ENCODE measurements at regions not wholly inside any gene's neighbourhood (a gene's known extent, or its start where the extent isn't known, plus 50 kb on each side); places are given as distances from the start of the nearest gene placed in this dataset.

DNA sequence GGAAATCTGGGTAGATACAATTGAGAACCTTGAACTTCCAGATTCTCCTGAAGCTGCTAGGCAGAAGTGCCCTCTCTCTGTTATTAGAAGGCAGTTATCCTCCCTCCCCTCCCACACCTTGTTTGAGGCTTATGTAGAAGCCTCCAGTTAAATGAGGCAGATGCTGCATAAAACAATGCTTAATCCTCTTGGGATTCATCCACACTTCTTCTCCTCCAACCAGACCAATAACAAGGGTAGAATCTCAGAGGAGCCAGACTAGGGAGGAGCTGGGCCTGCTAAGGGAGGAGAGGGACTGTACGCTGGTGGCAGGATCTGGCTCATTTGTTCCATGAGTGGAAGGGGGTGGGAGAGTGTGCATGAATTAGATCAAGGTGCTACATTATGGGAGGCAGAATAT, 88.3 kb upstream of the PRR23C start:
- Histone ChIP-seq H3K27me3 (no peaks in the 10 kb centered on the region), H3K36me3 (no peaks in the 10 kb centered on the region), H3K9me3 (no peaks in the 10 kb centered on the region), H3K4me1 (no peaks in the 10 kb centered on the region), H3K4me3 (no peak overlapping the region), H3K27ac (no peak overlapping the region)
- in situ Hi-C loops (cut with MboI; ENCODE audit: low pct_ligation_motif_present in 1 of 4, low pct_unique_long_range_greater_than_20kb in 1 of 4, low sequenced_read_pairs in 3 of 4) (no loop called here), intact Hi-C loops (cut with DNase I; ENCODE audit: low total_unique reads) (no loop called here)
- no peak for DNase-seq
- TF ChIP-seq, protein P1, sequence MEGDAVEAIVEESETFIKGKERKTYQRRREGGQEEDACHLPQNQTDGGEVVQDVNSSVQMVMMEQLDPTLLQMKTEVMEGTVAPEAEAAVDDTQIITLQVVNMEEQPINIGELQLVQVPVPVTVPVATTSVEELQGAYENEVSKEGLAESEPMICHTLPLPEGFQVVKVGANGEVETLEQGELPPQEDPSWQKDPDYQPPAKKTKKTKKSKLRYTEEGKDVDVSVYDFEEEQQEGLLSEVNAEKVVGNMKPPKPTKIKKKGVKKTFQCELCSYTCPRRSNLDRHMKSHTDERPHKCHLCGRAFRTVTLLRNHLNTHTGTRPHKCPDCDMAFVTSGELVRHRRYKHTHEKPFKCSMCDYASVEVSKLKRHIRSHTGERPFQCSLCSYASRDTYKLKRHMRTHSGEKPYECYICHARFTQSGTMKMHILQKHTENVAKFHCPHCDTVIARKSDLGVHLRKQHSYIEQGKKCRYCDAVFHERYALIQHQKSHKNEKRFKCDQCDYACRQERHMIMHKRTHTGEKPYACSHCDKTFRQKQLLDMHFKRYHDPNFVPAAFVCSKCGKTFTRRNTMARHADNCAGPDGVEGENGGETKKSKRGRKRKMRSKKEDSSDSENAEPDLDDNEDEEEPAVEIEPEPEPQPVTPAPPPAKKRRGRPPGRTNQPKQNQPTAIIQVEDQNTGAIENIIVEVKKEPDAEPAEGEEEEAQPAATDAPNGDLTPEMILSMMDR (IDR thresholded peaks at IDR 0.05), result no peak
- WGBS, 2 donors (ENCODE audit: low coverage in 1 of 2), result 79% methylated on average over 1 of the region's 1 CpG; no CpG with 5 or more reads in 1 of the 2 donors

DNA sequence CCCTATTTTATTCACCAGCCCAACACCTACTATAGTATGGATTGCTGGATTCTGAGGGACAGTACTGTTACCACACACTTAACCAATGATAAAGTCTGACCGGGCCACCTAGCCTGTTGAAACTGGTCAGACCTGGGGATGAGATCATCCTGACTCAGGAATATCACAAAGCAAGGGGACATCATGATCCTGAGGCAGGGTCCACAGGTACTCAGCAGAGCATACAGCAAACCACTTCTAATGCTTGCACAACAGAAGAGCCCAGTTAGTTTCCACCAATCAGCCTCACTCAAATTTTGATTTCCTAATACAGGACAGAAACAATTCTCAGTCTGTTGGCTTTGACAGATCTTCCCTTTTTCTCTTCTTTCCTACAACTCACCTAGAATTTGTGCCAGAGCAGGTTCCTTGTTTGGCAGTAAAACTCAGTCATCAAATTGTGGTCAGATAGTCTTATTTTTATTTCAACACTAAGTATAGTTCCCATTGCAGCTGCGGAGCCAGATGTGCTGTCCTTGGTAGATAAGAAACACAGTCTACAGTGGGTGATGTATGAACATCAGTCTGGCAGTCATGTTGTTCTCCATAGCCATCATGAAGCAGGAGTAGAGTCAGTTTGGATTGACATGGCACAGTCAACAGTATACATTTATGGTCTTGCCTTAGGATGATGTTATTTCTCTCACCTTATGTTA, 90.1 kb upstream of the PRR23C start:
- Histone ChIP-seq H3K9me3 (no peaks in the 10 kb centered on the region), H3K36me3 (no peaks in the 10 kb centered on the region), H3K4me3 (no peak overlapping the region), H3K27me3 (no peaks in the 10 kb centered on the region), H3K4me1 (no peaks in the 10 kb centered on the region), H3K27ac (no peak overlapping the region)
- DNase-seq, result no peak
- intact Hi-C loops (cut with DNase I; ENCODE audit: low total_unique reads) (no loop called here), in situ Hi-C loops (cut with MboI; ENCODE audit: low pct_ligation_motif_present in 1 of 4, low pct_unique_long_range_greater_than_20kb in 1 of 4, low sequenced_read_pairs in 3 of 4) (no loop called here)
- WGBS, 2 donors (ENCODE audit: low coverage in 1 of 2), result 75 to 85% methylated on average over 1 to 2 of the region's 2 CpGs
- TF ChIP-seq POLR2AphosphoS5 (IDR thresholded peaks at IDR 0.05), result no peak
- TF ChIP-seq POLR2A (IDR thresholded peaks at IDR 0.05), result no peak
- TF ChIP-seq EP300 (IDR thresholded peaks at IDR 0.05; ENCODE audit: low read depth), result no peak
- TF ChIP-seq, protein P1 (IDR thresholded peaks at IDR 0.05), result no peak

DNA sequence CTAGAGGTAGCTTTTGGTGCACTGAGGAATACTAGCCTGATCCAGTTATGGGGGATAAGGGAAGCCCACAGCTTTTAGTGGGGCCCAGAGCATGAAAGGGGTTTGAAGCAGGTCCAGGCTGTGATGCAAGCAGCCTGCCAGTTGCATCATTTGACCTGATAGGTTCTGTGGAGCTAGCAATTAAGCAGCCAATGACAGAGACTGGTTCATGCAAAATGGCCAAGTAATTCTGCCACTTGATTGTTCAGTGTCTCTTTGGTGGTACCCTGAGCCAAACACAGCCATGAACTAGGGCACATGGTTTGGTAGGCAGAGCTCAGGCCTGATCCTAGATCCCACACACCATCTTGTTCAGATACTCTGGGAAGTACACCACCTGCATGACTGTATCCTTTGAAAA, 91.0 kb upstream of the PRR23C start:
- H3K27me3 ChIP-seq, result no peaks in the 10 kb centered on the region
- in situ Hi-C loops (cut with MboI; ENCODE audit: low pct_ligation_motif_present in 1 of 4, low pct_unique_long_range_greater_than_20kb in 1 of 4, low sequenced_read_pairs in 3 of 4) (no loop called here), intact Hi-C loops (cut with DNase I; ENCODE audit: low total_unique reads) (no loop called here)
- H3K9me3 ChIP-seq, result no peaks in the 10 kb centered on the region
- no peak overlapping the region for H3K4me3 ChIP-seq
- H3K4me1 ChIP-seq, result no peaks in the 10 kb centered on the region
- H3K27ac ChIP-seq, result no peak overlapping the region
- TF ChIP-seq, protein P1 (IDR thresholded peaks at IDR 0.05), result no peak
- no peak for TF ChIP-seq POLR2A (IDR thresholded peaks at IDR 0.05)
- TF ChIP-seq POLR2AphosphoS5 (IDR thresholded peaks at IDR 0.05), result no peak
- no peak for TF ChIP-seq EP300 (IDR thresholded peaks at IDR 0.05; ENCODE audit: low read depth)
- H3K36me3 ChIP-seq, result no peaks in the 10 kb centered on the region
- DNase-seq, result no peak

DNA sequence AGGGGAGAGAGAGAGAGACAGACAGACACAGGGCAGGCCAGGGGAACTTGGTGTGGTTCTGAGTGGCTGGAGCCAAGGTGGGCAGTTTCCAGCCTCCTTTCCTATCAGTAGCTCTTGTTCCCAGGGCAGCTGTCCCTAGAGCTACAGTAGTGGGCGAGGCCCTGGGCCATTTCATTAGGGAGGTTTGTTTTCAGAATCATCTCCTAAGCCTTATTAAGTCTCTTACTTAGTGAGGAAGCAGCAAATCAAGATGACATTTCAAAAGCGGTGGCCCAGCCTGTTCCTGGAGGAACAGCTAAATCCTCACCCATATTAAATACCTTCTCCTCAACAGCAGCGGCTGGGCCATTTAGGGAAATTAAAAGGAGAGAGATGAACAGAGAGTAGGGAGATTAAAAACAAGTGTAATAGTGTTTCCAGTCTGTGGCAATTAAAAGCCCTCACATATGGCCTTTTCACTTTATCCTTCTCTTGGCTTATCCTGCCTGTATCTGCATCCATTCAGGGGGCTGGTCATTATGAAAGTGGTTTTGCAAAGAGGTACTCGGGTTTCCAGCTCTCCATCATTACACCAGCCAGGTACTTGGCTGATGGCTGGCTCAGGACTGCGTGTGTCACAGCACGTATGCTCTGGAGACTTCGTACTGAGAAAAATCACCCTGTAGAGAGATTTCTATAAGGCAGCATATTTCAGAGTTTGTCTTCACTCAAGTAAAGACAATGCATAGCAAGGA, 91.9 kb upstream of the PRR23C start:
- Histone ChIP-seq H3K4me1 (no peaks in the 10 kb centered on the region), H3K27ac (no peak overlapping the region), H3K4me3 (no peak overlapping the region), H3K9me3 (no peaks in the 10 kb centered on the region), H3K27me3 (no peaks in the 10 kb centered on the region), H3K36me3 (no peaks in the 10 kb centered on the region)
- in situ Hi-C loops (cut with MboI; ENCODE audit: low pct_ligation_motif_present in 1 of 4, low pct_unique_long_range_greater_than_20kb in 1 of 4, low sequenced_read_pairs in 3 of 4), result no loop called here
- intact Hi-C loops (cut with DNase I; ENCODE audit: low total_unique reads), result no loop called here
- no peak for DNase-seq
- TF ChIP-seq, protein P1 (IDR thresholded peaks at IDR 0.05), result no peak
- TF ChIP-seq POLR2AphosphoS5 (IDR thresholded peaks at IDR 0.05) (no peak), POLR2A (IDR thresholded peaks at IDR 0.05) (no peak), EP300 (IDR thresholded peaks at IDR 0.05; ENCODE audit: low read depth) (no peak)
- WGBS, 2 donors (ENCODE audit: low coverage in 1 of 2), result 70 to 74% methylated on average over 3 to 7 of the region's 7 CpGs
